Hematopoietic multipotent progenitor cell treated with erythropoietin and hydrocortisone succinate and interleukin-3 and kit ligand, for 6 days (in vitro differentiated cells): ENCODE measurements at regions not wholly inside any gene's neighbourhood (a gene's known extent, or its start where the extent isn't known, plus 50 kb on each side); places are given as distances from the start of the nearest gene placed in this dataset.
"Not testable (repeated sequence)": the region's sequence is repeated elsewhere in the genome, so short reads cannot be mapped to it uniquely, and the experiment has no call there.

ENCODE experiments used
- DNase-seq: peaks from one replicate; pipeline ENCODE4 v3.0.0-alpha.2; 2015

- no peak for DNase-seq
Measured at GRCh38 chr5:42090162-42090561, 165.1 kb downstream of the FBXO4 start.

GRCh38 chr5:42099846-42100245, 174.8 kb downstream of the FBXO4 start:
- DNase-seq = not testable (repeated sequence)

GRCh38 chr5:42108468-42108867, 183.4 kb downstream of the FBXO4 start:
- no peak for DNase-seq

GRCh38 chr5:42109006-42109572, 184.0 kb downstream of the FBXO4 start:
- no peak for DNase-seq

- not testable (repeated sequence) for DNase-seq
Measured at GRCh38 chr5:42115721-42116120, 190.6 kb downstream of the FBXO4 start.

GRCh38 chr5:42120070-42120469, 195.0 kb downstream of the FBXO4 start:
- no peak for DNase-seq

- DNase-seq = no peak
Measured at GRCh38 chr5:42121401-42121800, 196.3 kb downstream of the FBXO4 start.

- DNase-seq = no peak
Measured at GRCh38 chr5:42131081-42131480, 206.0 kb downstream of the FBXO4 start.

- no peak for DNase-seq
Measured at GRCh38 chr5:42143361-42143760, 218.3 kb downstream of the FBXO4 start.

GRCh38 chr5:42148813-42149212, 223.7 kb downstream of the FBXO4 start:
- no peak for DNase-seq

- DNase-seq = no peak
Measured at GRCh38 chr5:42157215-42157614, 232.1 kb downstream of the FBXO4 start.

- no peak for DNase-seq
Measured at GRCh38 chr5:42163083-42163482, 238.0 kb downstream of the FBXO4 start.

- no peak for DNase-seq
Measured at GRCh38 chr5:42168091-42168670, 243.1 kb downstream of the FBXO4 start.

- not testable (repeated sequence) for DNase-seq
Measured at GRCh38 chr5:42176118-42176517, 247.1 kb upstream of the GHR start.

- not testable (repeated sequence) for DNase-seq
Measured at GRCh38 chr5:42179843-42180242, 243.4 kb upstream of the GHR start.

GRCh38 chr5:42216904-42217303, 206.3 kb upstream of the GHR start:
- DNase-seq = no peak

- no peak for DNase-seq
Measured at GRCh38 chr5:42217791-42218190, 205.4 kb upstream of the GHR start.

- no peak for DNase-seq
Measured at GRCh38 chr5:42225009-42225408, 198.2 kb upstream of the GHR start.

- DNase-seq = no peak
Measured at GRCh38 chr5:42228279-42228678, 195.0 kb upstream of the GHR start.

- DNase-seq = no peak
Measured at GRCh38 chr5:42230839-42231238, 192.4 kb upstream of the GHR start.

GRCh38 chr5:42235241-42235640, 188.0 kb upstream of the GHR start:
- no peak for DNase-seq

- DNase-seq = no peak
Measured at GRCh38 chr5:42235837-42236236, 187.4 kb upstream of the GHR start.

GRCh38 chr5:42241636-42242035, 181.6 kb upstream of the GHR start:
- DNase-seq = no peak

- no peak for DNase-seq
Measured at GRCh38 chr5:42242210-42242609, 181.0 kb upstream of the GHR start.

- DNase-seq = no peak
Measured at GRCh38 chr5:42242881-42243485, 180.3 kb upstream of the GHR start.
